ENCODE measurements at regions not wholly inside any gene's neighbourhood (a gene's known extent, or its start where the extent isn't known, plus 50 kb on each side); places are given as distances from the start of the nearest gene placed in this dataset.

GRCh38 chr5:110099572-110099971 is 409.8 kb downstream of the MAN2A1 start:
- TF ChIP-seq CTCF (IDR thresholded peaks at IDR 0.05): no peak
- TF ChIP-seq POLR2AphosphoS5 (IDR thresholded peaks at IDR 0.05): no peak
- TF ChIP-seq POLR2A (IDR thresholded peaks at IDR 0.05): no peak
